ENCODE measurements at regions not wholly inside any gene's neighbourhood (a gene's known extent, or its start where the extent isn't known, plus 50 kb on each side); places are given as distances from the start of the nearest gene placed in this dataset.

GRCh38 chr1:70864302-70864701 lies 183.3 kb downstream of the PTGER3 start:
- no peaks in the 10 kb centered on the region for H3K9me3 ChIP-seq (ENCODE audit: control insufficient read depth, low read depth, low read length)
- DNase-seq = no peak
- no peak overlapping the region for H3K23ac ChIP-seq (ENCODE audit: insufficient read length, low read depth, low read length)
- H3K79me1 ChIP-seq (ENCODE audit: insufficient read depth, low read depth, low read length, poor library complexity, severe bottlenecking) = no peaks in the 10 kb centered on the region
- H3K79me2 ChIP-seq (ENCODE audit: insufficient read depth, low read length) = no peaks in the 10 kb centered on the region
- no peak overlapping the region for H3K4ac ChIP-seq (ENCODE audit: low read depth, low read length)
- H3K27ac Mint-ChIP-seq = no peak overlapping the region
- no peak overlapping the region for H3K9ac ChIP-seq (ENCODE audit: extremely low read depth, insufficient read length, low read length)
- H3K27ac ChIP-seq (ENCODE audit: insufficient read length, low read depth, low read length) = no peak overlapping the region
- H3K4me2 ChIP-seq (ENCODE audit: insufficient read depth, insufficient read length, low read length) = no peak overlapping the region
- H2BK5ac ChIP-seq (ENCODE audit: insufficient read length, low read length) = no peak overlapping the region
- H3K56ac ChIP-seq (ENCODE audit: insufficient read length, low read depth, low read length) = no peak overlapping the region
- no peak overlapping the region for H3K4me3 Mint-ChIP-seq
- no peaks in the 10 kb centered on the region for H3K36me3 Mint-ChIP-seq (ENCODE audit: insufficient read depth in 1 of 3, low read depth in 3 of 3)
- whole genome bisulfite sequencing (ENCODE audit: extremely low coverage, insufficient read length, low lambda C conversion rate) = no CpG with 5 or more reads among the region's 2 CpGs
- H2BK12ac ChIP-seq (ENCODE audit: insufficient read length, low read depth, low read length) = no peak overlapping the region
- H2AK5ac ChIP-seq (ENCODE audit: insufficient read length, low read length) = no peak overlapping the region
- H2BK20ac ChIP-seq (ENCODE audit: low read depth, low read length, poor library complexity, severe bottlenecking) = no peak overlapping the region
- no peaks in the 10 kb centered on the region for H3K27me3 ChIP-seq (ENCODE audit: insufficient read depth, low read length)
- H2BK15ac ChIP-seq (ENCODE audit: low read depth, low read length) = no peak overlapping the region
- no peak for TF ChIP-seq CTCF (conservative IDR thresholded peaks at IDR 0.05)
- H4K5ac ChIP-seq (ENCODE audit: insufficient read length, low read depth, low read length) = no peak overlapping the region
- H3K18ac ChIP-seq (ENCODE audit: insufficient read length, low read depth, low read length) = no peak overlapping the region
- no peak overlapping the region for H2AFZ ChIP-seq (ENCODE audit: low read length)
- H4K20me1 ChIP-seq (ENCODE audit: control insufficient read depth, insufficient read depth, insufficient read length) = no peaks in the 10 kb centered on the region
- no peaks in the 10 kb centered on the region; a peak in 2 of 5 replicates for H3K9me3 Mint-ChIP-seq
- no peaks in the 10 kb centered on the region for H3K4me1 Mint-ChIP-seq
- no peaks in the 10 kb centered on the region for H3K23me2 ChIP-seq (ENCODE audit: insufficient read length, low read depth, low read length, poor library complexity, severe bottlenecking)
- no peaks in the 10 kb centered on the region for H3K4me1 ChIP-seq (ENCODE audit: insufficient read depth, low read length)
- no peak overlapping the region for H3K14ac ChIP-seq (ENCODE audit: insufficient read depth, low read length)
- no peak overlapping the region for H2BK120ac ChIP-seq (ENCODE audit: low read depth, low read length, poor library complexity, severe bottlenecking)
- no peaks in the 10 kb centered on the region; the same call in 1 of the 2 replicates for H3K27me3 Mint-ChIP-seq (ENCODE audit: low read depth)
- no peak overlapping the region for H3T11ph ChIP-seq (ENCODE audit: low read length)
- no peak overlapping the region for H4K91ac ChIP-seq (ENCODE audit: insufficient read length, low read depth, low read length)
- no peak overlapping the region for H4K8ac ChIP-seq (replicated peaks; ENCODE audit: insufficient read length, low read depth, low read length)

Data from H9 (cell line).